HL-60 (cell line): ENCODE measurements at regions not wholly inside any gene's neighbourhood (a gene's known extent, or its start where the extent isn't known, plus 50 kb on each side); places are given as distances from the start of the nearest gene placed in this dataset.

Experiments used
- CTCF ChIP-seq: IDR thresholded peaks from one replicate; pipeline ENCODE4 v1.5.1; 2011; ENCODE audit warnings: low read length, control low read depth, inconsistent platforms; ENCODE audit not compliant: insufficient read depth
- POLR2AphosphoS5 ChIP-seq: IDR thresholded peaks from 2 replicates; pipeline ENCODE4 v1.6.1; 2012; ENCODE audit warnings: low read depth
- REST ChIP-seq: IDR thresholded peaks from 2 replicates; pipeline ENCODE4 v1.6.1; 2012; ENCODE audit warnings: low read depth; ENCODE audit not compliant: insufficient replicate concordance

GRCh38 chr3:137610723-137611122 lies 153.4 kb upstream of the SOX14 start:
- TF ChIP-seq CTCF (no peak), POLR2AphosphoS5 (no peak), REST (no peak)
